H7 (cell line): ENCODE measurements at regions not wholly inside any gene's neighbourhood (a gene's known extent, or its start where the extent isn't known, plus 50 kb on each side); places are given as distances from the start of the nearest gene placed in this dataset.
A peak's percentile ranks its signal among the peaks of the same experiment; 100 is the strongest.
"Not testable (repeated sequence)": the region's sequence is repeated elsewhere in the genome, so short reads cannot be mapped to it uniquely, and the experiment has no call there.

ENCODE experiments used
- DNase-seq: peaks from one replicate; pipeline ENCODE4 v3.0.0; 2012
- H3K27me3 ChIP-seq: 2 replicates; pipeline ENCODE4 v1.6.0; 2011; ENCODE audit warnings: mild to moderate bottlenecking, low read length; ENCODE audit not compliant: control insufficient read depth, insufficient read depth
- H3K36me3 ChIP-seq: replicated peaks from 2 replicates; pipeline ENCODE4 v1.5.1; 2011; ENCODE audit warnings: low read length; ENCODE audit not compliant: control insufficient read depth, insufficient read depth
- H3K4me3 ChIP-seq: 2 replicates; pipeline ENCODE4 v1.5.1; 2011; ENCODE audit warnings: low read depth, mild to moderate bottlenecking, control low read depth, low read length, moderate library complexity; ENCODE audit not compliant: insufficient read depth

GRCh38 chr12:105512861-105513260 is 182.4 kb downstream of the C12orf75 start:
- not testable (repeated sequence) for DNase-seq, H3K27me3 ChIP-seq, H3K36me3 ChIP-seq, H3K4me3 ChIP-seq

GRCh38 chr12:105522166-105522825 is 191.8 kb downstream of the C12orf75 start:
- Histone ChIP-seq H3K4me3 (no peak overlapping the region), H3K36me3 (no peaks in the 10 kb centered on the region), H3K27me3 (no peaks in the 10 kb centered on the region)
- DNase-seq: no peak

GRCh38 chr12:105523164-105524057 is 192.9 kb downstream of the C12orf75 start:
- Histone ChIP-seq H3K4me3 (no peak overlapping the region), H3K27me3 (no peaks in the 10 kb centered on the region), H3K36me3 (no peaks in the 10 kb centered on the region)
- no peak for DNase-seq

- no peaks in the 10 kb centered on the region for H3K27me3 ChIP-seq
- H3K4me3 ChIP-seq: no peak overlapping the region
- DNase-seq: no peak
- H3K36me3 ChIP-seq: no peaks in the 10 kb centered on the region
These were observed 194.5 kb downstream of the C12orf75 start for GRCh38 chr12:105524961-105525360.

- no peaks in the 10 kb centered on the region for H3K27me3 ChIP-seq
- DNase-seq: no peak
- no peaks in the 10 kb centered on the region for H3K36me3 ChIP-seq
- H3K4me3 ChIP-seq: no peak overlapping the region
These were observed 203.6 kb downstream of the C12orf75 start for GRCh38 chr12:105534068-105534467.

GRCh38 chr12:105535033-105535432 is 204.5 kb downstream of the C12orf75 start:
- DNase-seq, H3K27me3 ChIP-seq, H3K36me3 ChIP-seq, H3K4me3 ChIP-seq: not testable (repeated sequence)

- Histone ChIP-seq H3K4me3 (no peak overlapping the region), H3K27me3 (no peaks in the 10 kb centered on the region), H3K36me3 (no peaks in the 10 kb centered on the region)
- DNase-seq: no peak
These were observed 208.4 kb downstream of the C12orf75 start for GRCh38 chr12:105538880-105539279.

GRCh38 chr12:105539735-105540134 is 209.2 kb downstream of the C12orf75 start:
- H3K36me3 ChIP-seq: no peaks in the 10 kb centered on the region
- H3K4me3 ChIP-seq: no peak overlapping the region
- no peaks in the 10 kb centered on the region for H3K27me3 ChIP-seq
- no peak for DNase-seq

GRCh38 chr12:105547786-105548185 is 217.3 kb downstream of the C12orf75 start:
- H3K27me3 ChIP-seq: no peaks in the 10 kb centered on the region
- H3K36me3 ChIP-seq: no peaks in the 10 kb centered on the region
- DNase-seq: no peak
- no peak overlapping the region for H3K4me3 ChIP-seq

- no peak for DNase-seq
- no peaks in the 10 kb centered on the region for H3K27me3 ChIP-seq
- no peak overlapping the region for H3K4me3 ChIP-seq
- H3K36me3 ChIP-seq: no peaks in the 10 kb centered on the region
These were observed 218.1 kb downstream of the C12orf75 start for GRCh38 chr12:105548626-105549025.

- Histone ChIP-seq H3K4me3 (no peak overlapping the region), H3K27me3 (no peaks in the 10 kb centered on the region), H3K36me3 (no peaks in the 10 kb centered on the region)
- no peak for DNase-seq
These were observed 221.6 kb downstream of the C12orf75 start for GRCh38 chr12:105552056-105552455.

GRCh38 chr12:105554223-105554678 is 223.8 kb downstream of the C12orf75 start:
- no peaks in the 10 kb centered on the region for H3K27me3 ChIP-seq
- no peaks in the 10 kb centered on the region for H3K36me3 ChIP-seq
- peak; percentile 28 for DNase-seq
- no peak overlapping the region for H3K4me3 ChIP-seq

- DNase-seq: no peak
- H3K36me3 ChIP-seq: no peaks in the 10 kb centered on the region
- no peak overlapping the region for H3K4me3 ChIP-seq
- H3K27me3 ChIP-seq: no peaks in the 10 kb centered on the region
These were observed 224.4 kb downstream of the C12orf75 start for GRCh38 chr12:105554856-105555255.

- H3K27me3 ChIP-seq: no peaks in the 10 kb centered on the region
- DNase-seq: no peak
- H3K36me3 ChIP-seq: no peaks in the 10 kb centered on the region
- no peak overlapping the region for H3K4me3 ChIP-seq
These were observed 225.2 kb downstream of the C12orf75 start for GRCh38 chr12:105555556-105556295.
